ENCODE measurements at regions not wholly inside any gene's neighbourhood (a gene's known extent, or its start where the extent isn't known, plus 50 kb on each side); places are given as distances from the start of the nearest gene placed in this dataset.

GRCh38 chr10:106396192-106396591 is 768.3 kb downstream of the SORCS1 start:
- TF ChIP-seq, protein P1, sequence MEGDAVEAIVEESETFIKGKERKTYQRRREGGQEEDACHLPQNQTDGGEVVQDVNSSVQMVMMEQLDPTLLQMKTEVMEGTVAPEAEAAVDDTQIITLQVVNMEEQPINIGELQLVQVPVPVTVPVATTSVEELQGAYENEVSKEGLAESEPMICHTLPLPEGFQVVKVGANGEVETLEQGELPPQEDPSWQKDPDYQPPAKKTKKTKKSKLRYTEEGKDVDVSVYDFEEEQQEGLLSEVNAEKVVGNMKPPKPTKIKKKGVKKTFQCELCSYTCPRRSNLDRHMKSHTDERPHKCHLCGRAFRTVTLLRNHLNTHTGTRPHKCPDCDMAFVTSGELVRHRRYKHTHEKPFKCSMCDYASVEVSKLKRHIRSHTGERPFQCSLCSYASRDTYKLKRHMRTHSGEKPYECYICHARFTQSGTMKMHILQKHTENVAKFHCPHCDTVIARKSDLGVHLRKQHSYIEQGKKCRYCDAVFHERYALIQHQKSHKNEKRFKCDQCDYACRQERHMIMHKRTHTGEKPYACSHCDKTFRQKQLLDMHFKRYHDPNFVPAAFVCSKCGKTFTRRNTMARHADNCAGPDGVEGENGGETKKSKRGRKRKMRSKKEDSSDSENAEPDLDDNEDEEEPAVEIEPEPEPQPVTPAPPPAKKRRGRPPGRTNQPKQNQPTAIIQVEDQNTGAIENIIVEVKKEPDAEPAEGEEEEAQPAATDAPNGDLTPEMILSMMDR (IDR thresholded peaks at IDR 0.05; ENCODE audit: insufficient read depth, low read length, poor library complexity, severe bottlenecking), result no peak
- Histone ChIP-seq H3K27me3 (ENCODE audit: control insufficient read depth, insufficient read depth, low read length) (no peaks in the 10 kb centered on the region), H3K36me3 (ENCODE audit: control insufficient read depth, insufficient read depth, low read length) (no peaks in the 10 kb centered on the region), H3K4me3 (ENCODE audit: low read depth, low read length) (no peak overlapping the region)
- no peak for DNase-seq (ENCODE audit: low read depth)

DNA sequence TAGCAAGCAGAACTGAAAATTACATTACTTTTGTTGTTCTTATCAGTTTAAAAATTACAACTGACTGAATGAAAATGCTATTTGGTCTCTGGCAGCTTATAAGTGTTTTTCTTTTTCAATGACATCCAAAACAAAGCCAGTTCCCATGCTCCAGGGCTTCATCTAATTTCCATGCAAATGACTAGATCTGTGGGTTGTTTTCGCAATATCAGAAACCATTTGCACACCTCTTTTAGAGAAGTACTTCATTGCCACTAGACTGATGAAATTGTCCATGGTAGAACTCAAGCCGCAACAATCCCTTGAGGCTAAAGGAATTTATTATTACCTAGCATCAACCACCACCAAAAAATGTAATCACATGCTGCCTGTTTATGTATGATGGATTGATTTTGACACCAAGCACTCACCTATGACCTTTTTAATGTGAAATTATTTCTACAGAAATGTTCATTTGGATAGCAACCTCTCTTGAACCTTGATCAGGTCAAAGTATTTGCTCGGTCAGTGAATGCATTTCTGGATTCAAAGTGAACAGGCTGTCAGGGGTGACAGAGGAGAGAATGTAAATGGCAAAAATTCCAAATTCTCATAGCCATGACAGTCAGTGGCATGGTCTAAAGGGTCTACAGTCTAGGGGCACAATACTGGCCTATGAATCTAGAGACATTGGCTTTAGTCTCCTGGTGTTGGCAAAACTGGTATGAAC is 769.3 kb downstream of the SORCS1 start:
- Histone ChIP-seq H3K4me3 (ENCODE audit: low read depth, low read length) (no peak overlapping the region), H3K27me3 (ENCODE audit: control insufficient read depth, insufficient read depth, low read length) (no peaks in the 10 kb centered on the region), H3K36me3 (ENCODE audit: control insufficient read depth, insufficient read depth, low read length) (no peaks in the 10 kb centered on the region)
- DNase-seq (ENCODE audit: low read depth), result no peak
- TF ChIP-seq, protein P1 (IDR thresholded peaks at IDR 0.05; ENCODE audit: insufficient read depth, low read length, poor library complexity, severe bottlenecking), result no peak

DNA sequence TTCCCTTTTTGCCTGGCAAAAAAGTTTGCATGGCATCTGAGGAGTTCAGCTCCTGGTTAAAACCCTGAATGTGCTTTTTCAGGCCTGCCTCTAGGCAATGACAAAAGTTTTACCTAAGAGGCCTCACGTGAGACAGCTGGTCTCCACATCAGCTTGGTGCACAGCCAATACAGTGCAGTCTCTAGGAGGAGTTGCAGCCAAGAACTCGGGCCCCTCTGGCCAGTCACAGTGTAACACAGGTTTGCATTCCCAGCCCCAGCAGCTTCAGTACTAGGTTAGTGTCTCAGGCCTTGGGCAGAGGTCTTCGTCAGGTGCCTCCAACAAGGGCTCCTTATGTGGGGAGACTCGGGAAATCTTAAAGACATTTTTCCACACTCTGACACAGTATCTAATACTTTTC is 771.7 kb downstream of the SORCS1 start:
- no peak overlapping the region for H3K4me3 ChIP-seq (ENCODE audit: low read depth, low read length)
- DNase-seq (ENCODE audit: low read depth), result no peak
- H3K36me3 ChIP-seq (ENCODE audit: control insufficient read depth, insufficient read depth, low read length), result no peaks in the 10 kb centered on the region
- no peaks in the 10 kb centered on the region for H3K27me3 ChIP-seq (ENCODE audit: control insufficient read depth, insufficient read depth, low read length)
- TF ChIP-seq, protein P1 (IDR thresholded peaks at IDR 0.05; ENCODE audit: insufficient read depth, low read length, poor library complexity, severe bottlenecking), result no peak

- Histone ChIP-seq H3K4me3 (ENCODE audit: low read depth, low read length) (no peak overlapping the region), H3K36me3 (ENCODE audit: control insufficient read depth, insufficient read depth, low read length) (no peaks in the 10 kb centered on the region), H3K27me3 (ENCODE audit: control insufficient read depth, insufficient read depth, low read length) (no peaks in the 10 kb centered on the region)
- no peak for DNase-seq (ENCODE audit: low read depth)
- TF ChIP-seq, protein P1 (IDR thresholded peaks at IDR 0.05; ENCODE audit: insufficient read depth, low read length, poor library complexity, severe bottlenecking), result no peak
Observed at GRCh38 chr10:106387063-106387462, 777.4 kb downstream of the SORCS1 start.

DNA sequence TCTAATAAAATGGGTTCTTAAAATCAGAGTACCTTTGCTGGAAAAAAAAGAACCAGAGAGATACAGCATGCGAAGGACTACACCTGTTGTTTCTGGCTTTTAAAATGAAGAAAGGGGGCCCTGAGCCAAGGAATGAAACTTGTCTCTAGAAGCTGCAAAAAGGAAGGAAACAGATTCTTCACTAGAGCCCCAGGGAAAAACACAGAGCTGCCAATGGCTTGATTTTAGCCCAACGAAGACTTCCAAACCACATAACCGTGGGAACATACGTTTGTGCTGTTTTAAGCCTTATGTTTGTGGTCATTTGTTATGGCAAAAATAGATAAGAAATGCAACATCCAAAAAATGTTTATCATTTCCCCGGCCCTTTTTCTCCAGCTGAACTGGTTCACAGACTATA is 780.0 kb downstream of the SORCS1 start:
- H3K27me3 ChIP-seq (ENCODE audit: control insufficient read depth, insufficient read depth, low read length), result no peaks in the 10 kb centered on the region
- H3K4me3 ChIP-seq (ENCODE audit: low read depth, low read length), result no peak overlapping the region
- no peaks in the 10 kb centered on the region for H3K36me3 ChIP-seq (ENCODE audit: control insufficient read depth, insufficient read depth, low read length)
- DNase-seq (ENCODE audit: low read depth), result no peak
- TF ChIP-seq, protein P1 (IDR thresholded peaks at IDR 0.05; ENCODE audit: insufficient read depth, low read length, poor library complexity, severe bottlenecking), result no peak

- H3K27me3 ChIP-seq (ENCODE audit: control insufficient read depth, insufficient read depth, low read length), result no peaks in the 10 kb centered on the region
- TF ChIP-seq, protein P1 (IDR thresholded peaks at IDR 0.05; ENCODE audit: insufficient read depth, low read length, poor library complexity, severe bottlenecking), result no peak
- H3K36me3 ChIP-seq (ENCODE audit: control insufficient read depth, insufficient read depth, low read length), result no peaks in the 10 kb centered on the region
- H3K4me3 ChIP-seq (ENCODE audit: low read depth, low read length), result no peak overlapping the region
- no peak for DNase-seq (ENCODE audit: low read depth)
Observed at GRCh38 chr10:106380706-106381105, 783.8 kb downstream of the SORCS1 start.
